ENCODE measurements at regions not wholly inside any gene's neighbourhood (a gene's known extent, or its start where the extent isn't known, plus 50 kb on each side); places are given as distances from the start of the nearest gene placed in this dataset.

- TF ChIP-seq CTCF (IDR thresholded peaks at IDR 0.05): peak; percentile 52
- no peak for TF ChIP-seq ZFX (IDR thresholded peaks at IDR 0.05; ENCODE audit: borderline replicate concordance)
Measured at GRCh38 chr4:111798840-111799239, 346.4 kb upstream of the FAM241A start.
